BJ (cell line): ENCODE measurements at regions not wholly inside any gene's neighbourhood (a gene's known extent, or its start where the extent isn't known, plus 50 kb on each side); places are given as distances from the start of the nearest gene placed in this dataset.

Source experiments
- CTCF ChIA-PET: fragments of 350-600 bp; formaldehyde crosslinking; extraction: SDS; loops from one replicate; lab custom pipeline; 2021; ENCODE audit warnings: antibody characterized with exemption, inconsistent platforms; lab: Yijun Ruan, JAX
- POLR2A ChIA-PET: fragments of 300-600 bp; sonication (Branson Sonifier 250); formaldehyde crosslinking; extraction: SDS; loops from one replicate; lab custom pipeline; 2021; ENCODE audit warnings: antibody characterized with exemption; lab: Charles Lee
- DNase-seq: peaks from one replicate; pipeline ENCODE4 v3.0.0-alpha.2; 2011; ENCODE audit warnings: low read depth
- H3K27me3 ChIP-seq: 2 replicates; pipeline ENCODE4 v1.6.0; 2011; ENCODE audit warnings: low read length; ENCODE audit not compliant: control insufficient read depth, insufficient read depth
- H3K36me3 ChIP-seq: 2 replicates; pipeline ENCODE4 v1.5.1; 2011; ENCODE audit warnings: low read length; ENCODE audit not compliant: control insufficient read depth, insufficient read depth
- H3K4me3 ChIP-seq: 2 replicates; pipeline ENCODE4 v1.5.1; 2011; ENCODE audit warnings: low read depth, mild to moderate bottlenecking, control low read depth, low read length
- TF ChIP-seq, protein P1 (sequence below): IDR thresholded peaks from 2 replicates; pipeline ENCODE4 v1.5.1; 2011; ENCODE audit warnings: low read depth, mild to moderate bottlenecking, control low read depth, inconsistent platforms, low read length, moderate library complexity; ENCODE audit not compliant: insufficient read depth

DNA sequence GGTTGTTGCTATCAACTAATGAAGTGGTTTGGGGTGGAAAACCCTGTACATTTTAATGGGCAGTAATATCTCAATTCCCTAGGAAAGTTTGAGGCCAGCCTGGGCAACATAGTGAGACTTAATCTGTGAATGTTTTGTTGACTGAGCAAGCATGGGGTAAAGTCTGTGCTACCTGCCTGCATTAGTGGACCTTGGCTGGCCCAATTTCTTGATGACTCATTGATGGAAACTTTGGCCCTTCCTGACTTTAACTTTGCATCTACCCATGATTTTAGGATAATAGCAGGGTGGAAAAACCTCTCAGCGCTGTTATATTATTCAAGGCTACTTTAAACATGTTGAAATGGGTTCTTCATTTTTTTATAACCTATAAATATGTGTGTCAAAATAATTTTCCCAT, 389.4 kb upstream of the RORB start:
- Histone ChIP-seq H3K4me3 (no peak overlapping the region), H3K36me3 (no peaks in the 10 kb centered on the region), H3K27me3 (no peaks in the 10 kb centered on the region)
- POLR2A ChIA-PET = no interaction called here
- CTCF ChIA-PET = no interaction called here
- no peak for DNase-seq
- TF ChIP-seq, protein P1, sequence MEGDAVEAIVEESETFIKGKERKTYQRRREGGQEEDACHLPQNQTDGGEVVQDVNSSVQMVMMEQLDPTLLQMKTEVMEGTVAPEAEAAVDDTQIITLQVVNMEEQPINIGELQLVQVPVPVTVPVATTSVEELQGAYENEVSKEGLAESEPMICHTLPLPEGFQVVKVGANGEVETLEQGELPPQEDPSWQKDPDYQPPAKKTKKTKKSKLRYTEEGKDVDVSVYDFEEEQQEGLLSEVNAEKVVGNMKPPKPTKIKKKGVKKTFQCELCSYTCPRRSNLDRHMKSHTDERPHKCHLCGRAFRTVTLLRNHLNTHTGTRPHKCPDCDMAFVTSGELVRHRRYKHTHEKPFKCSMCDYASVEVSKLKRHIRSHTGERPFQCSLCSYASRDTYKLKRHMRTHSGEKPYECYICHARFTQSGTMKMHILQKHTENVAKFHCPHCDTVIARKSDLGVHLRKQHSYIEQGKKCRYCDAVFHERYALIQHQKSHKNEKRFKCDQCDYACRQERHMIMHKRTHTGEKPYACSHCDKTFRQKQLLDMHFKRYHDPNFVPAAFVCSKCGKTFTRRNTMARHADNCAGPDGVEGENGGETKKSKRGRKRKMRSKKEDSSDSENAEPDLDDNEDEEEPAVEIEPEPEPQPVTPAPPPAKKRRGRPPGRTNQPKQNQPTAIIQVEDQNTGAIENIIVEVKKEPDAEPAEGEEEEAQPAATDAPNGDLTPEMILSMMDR = no peak

DNA sequence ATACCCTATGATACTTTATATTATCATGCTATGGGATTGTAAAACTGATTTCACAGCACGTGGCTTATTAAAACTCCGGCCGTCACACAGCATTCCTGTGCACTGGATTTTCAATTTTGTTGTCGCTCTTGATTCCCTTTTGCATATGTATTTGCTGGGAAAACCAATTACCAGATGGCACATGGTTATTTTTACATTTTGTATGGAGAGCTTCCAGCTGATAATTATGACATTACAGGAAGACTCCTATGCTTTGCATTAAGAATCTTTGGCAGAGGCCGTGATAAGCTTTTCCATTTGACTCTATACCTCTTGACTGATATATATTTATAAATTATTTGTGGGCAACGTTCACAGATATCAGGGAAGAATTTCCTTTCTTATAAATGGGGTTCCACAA, 381.2 kb upstream of the RORB start:
- CTCF ChIA-PET = interaction anchor here (0.7 kb wide), 1 partner anchor 903 kb away, joined by 3 read pairs; no protein-coding TSS in a partner anchor

DNA sequence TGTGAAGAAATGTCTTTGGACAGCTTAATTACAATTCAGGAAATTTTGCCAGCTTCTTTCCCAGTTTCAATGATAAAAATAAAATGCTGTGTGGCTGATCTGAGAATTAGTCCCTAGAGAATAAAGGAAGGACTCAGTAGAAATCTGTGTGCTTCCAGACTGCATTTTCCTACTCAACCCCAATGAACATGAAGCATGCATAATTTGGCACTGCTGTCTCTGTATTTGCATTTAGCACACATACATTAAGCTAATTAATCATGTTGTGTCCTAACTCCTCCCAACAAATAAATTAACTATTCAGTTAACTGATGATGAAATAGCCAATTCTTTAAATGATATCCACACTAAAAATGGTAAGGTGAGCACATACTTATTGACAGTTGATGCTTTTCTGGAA, 380.0 kb upstream of the RORB start:
- POLR2A ChIA-PET = no interaction called here

More for the DNA sequence above, 381.2 kb upstream of the RORB start:
- DNase-seq = no peak
- POLR2A ChIA-PET = no interaction called here
- no peaks in the 10 kb centered on the region for H3K36me3 ChIP-seq
- no peak overlapping the region for H3K4me3 ChIP-seq
- no peaks in the 10 kb centered on the region for H3K27me3 ChIP-seq
- TF ChIP-seq, protein P1 = no peak

DNA sequence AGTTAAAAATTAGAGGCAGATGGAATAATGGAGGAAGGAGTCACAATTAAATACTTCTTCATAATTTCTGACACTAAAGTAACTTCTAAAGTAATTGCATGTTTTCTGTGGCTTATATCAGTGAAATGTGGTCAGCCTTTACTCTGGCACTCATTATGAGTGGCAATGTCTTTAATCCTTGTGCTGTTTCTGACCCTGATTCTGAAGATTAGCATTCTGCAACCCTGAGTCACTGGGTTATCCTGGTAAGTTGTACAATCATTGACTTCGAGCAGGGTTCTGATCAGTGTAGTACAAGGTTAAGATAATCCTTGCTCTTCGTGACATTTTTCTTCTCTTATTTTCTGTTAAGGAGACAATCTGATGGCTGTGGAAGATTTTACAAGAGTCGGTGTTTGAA, 379.4 kb upstream of the RORB start:
- Histone ChIP-seq H3K27me3 (no peaks in the 10 kb centered on the region), H3K4me3 (no peak overlapping the region), H3K36me3 (no peaks in the 10 kb centered on the region)
- no peak for DNase-seq
- CTCF ChIA-PET = no interaction called here
- POLR2A ChIA-PET = no interaction called here
- TF ChIP-seq, protein P1 = no peak

More for the DNA sequence above, 380.0 kb upstream of the RORB start:
- TF ChIP-seq, protein P1 = no peak
- DNase-seq = no peak
- CTCF ChIA-PET = no interaction called here
- H3K4me3 ChIP-seq = no peak overlapping the region
- H3K27me3 ChIP-seq = no peaks in the 10 kb centered on the region
- H3K36me3 ChIP-seq = no peaks in the 10 kb centered on the region

DNA sequence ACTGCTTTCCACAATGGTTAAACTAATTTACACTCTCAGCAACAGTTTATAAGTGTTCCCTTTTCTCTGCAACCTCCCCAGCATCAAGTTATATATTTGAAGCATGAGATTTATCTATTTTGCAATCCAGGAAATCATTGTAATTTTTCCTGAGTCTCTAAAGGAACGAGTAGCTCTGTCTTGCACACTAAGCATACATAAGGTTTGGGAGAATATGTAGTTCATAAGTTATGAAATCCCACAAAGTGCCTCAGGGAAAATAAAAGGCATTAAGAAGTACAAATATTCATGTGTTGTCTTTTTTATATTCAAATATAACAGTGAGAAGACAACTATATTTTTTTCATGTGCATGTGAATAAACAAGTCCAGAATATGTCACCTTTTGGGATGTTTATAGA, 377.1 kb upstream of the RORB start:
- no peaks in the 10 kb centered on the region for H3K36me3 ChIP-seq
- TF ChIP-seq, protein P1 = no peak
- H3K4me3 ChIP-seq = no peak overlapping the region
- ChIA-PET CTCF (no interaction called here), POLR2A (no interaction called here)
- DNase-seq = no peak
- H3K27me3 ChIP-seq = no peaks in the 10 kb centered on the region
